ENCODE measurements at regions not wholly inside any gene's neighbourhood (a gene's known extent, or its start where the extent isn't known, plus 50 kb on each side); places are given as distances from the start of the nearest gene placed in this dataset.

GRCh38 chr2:138359532-138359931, 142.0 kb upstream of the SPOPL start:
- in situ Hi-C loops (cut with MboI; ENCODE audit: low pct_ligation_motif_present in 1 of 4, low pct_unique_long_range_greater_than_20kb in 1 of 4, low sequenced_read_pairs in 3 of 4) (no loop called here), intact Hi-C loops (cut with DNase I; ENCODE audit: low total_unique reads) (no loop called here)
- no peak for TF ChIP-seq POLR2A (IDR thresholded peaks at IDR 0.05)
- TF ChIP-seq CTCF (IDR thresholded peaks at IDR 0.05): no peak
- no peak for TF ChIP-seq POLR2AphosphoS5 (IDR thresholded peaks at IDR 0.05)
- TF ChIP-seq EP300 (IDR thresholded peaks at IDR 0.05; ENCODE audit: low read depth): no peak
- Histone ChIP-seq H3K27me3 (no peaks in the 10 kb centered on the region), H3K27ac (no peak overlapping the region), H3K9me3 (no peaks in the 10 kb centered on the region), H3K4me3 (no peak overlapping the region), H3K4me1 (peaks cover 0 to 8% (median 0%) of the 10 kb centered on the region in 4 donors), H3K36me3 (no peaks in the 10 kb centered on the region)
- WGBS, 2 donors (ENCODE audit: low coverage in 1 of 2): 92 to 100% methylated on average over 1 of the region's 1 CpG
- no peak for DNase-seq

- TF ChIP-seq POLR2A (IDR thresholded peaks at IDR 0.05) (no peak), POLR2AphosphoS5 (IDR thresholded peaks at IDR 0.05) (no peak), EP300 (IDR thresholded peaks at IDR 0.05; ENCODE audit: low read depth) (no peak), CTCF (IDR thresholded peaks at IDR 0.05) (no peak)
- DNase-seq: no peak
- Histone ChIP-seq H3K4me1 (no peaks in the 10 kb centered on the region), H3K27ac (no peak overlapping the region), H3K4me3 (no peak overlapping the region), H3K36me3 (no peaks in the 10 kb centered on the region), H3K9me3 (no peaks in the 10 kb centered on the region), H3K27me3 (no peaks in the 10 kb centered on the region)
- in situ Hi-C loops (cut with MboI; ENCODE audit: low pct_ligation_motif_present in 1 of 4, low pct_unique_long_range_greater_than_20kb in 1 of 4, low sequenced_read_pairs in 3 of 4) (no loop called here), intact Hi-C loops (cut with DNase I; ENCODE audit: low total_unique reads) (no loop called here)
- 95% methylated on average over 1 of the region's 1 CpG; no CpG with 5 or more reads in 1 of the 2 donors for WGBS, 2 donors (ENCODE audit: low coverage in 1 of 2)
Measured at GRCh38 chr2:138364554-138365162, 136.9 kb upstream of the SPOPL start.

GRCh38 chr2:138365581-138365980, 136.0 kb upstream of the SPOPL start:
- H3K9me3 ChIP-seq: no peaks in the 10 kb centered on the region
- H3K4me1 ChIP-seq: no peaks in the 10 kb centered on the region
- no peaks in the 10 kb centered on the region for H3K27me3 ChIP-seq
- DNase-seq: no peak
- no peak overlapping the region for H3K27ac ChIP-seq
- H3K36me3 ChIP-seq: no peaks in the 10 kb centered on the region
- in situ Hi-C loops (cut with MboI; ENCODE audit: low pct_ligation_motif_present in 1 of 4, low pct_unique_long_range_greater_than_20kb in 1 of 4, low sequenced_read_pairs in 3 of 4): no loop called here
- intact Hi-C loops (cut with DNase I; ENCODE audit: low total_unique reads): no loop called here
- WGBS, 2 donors (ENCODE audit: low coverage in 1 of 2): 71 to 80% methylated on average over 3 of the region's 3 CpGs
- no peak overlapping the region for H3K4me3 ChIP-seq
- TF ChIP-seq POLR2A (IDR thresholded peaks at IDR 0.05) (no peak), CTCF (IDR thresholded peaks at IDR 0.05) (no peak), POLR2AphosphoS5 (IDR thresholded peaks at IDR 0.05) (no peak), EP300 (IDR thresholded peaks at IDR 0.05; ENCODE audit: low read depth) (no peak)

DNA sequence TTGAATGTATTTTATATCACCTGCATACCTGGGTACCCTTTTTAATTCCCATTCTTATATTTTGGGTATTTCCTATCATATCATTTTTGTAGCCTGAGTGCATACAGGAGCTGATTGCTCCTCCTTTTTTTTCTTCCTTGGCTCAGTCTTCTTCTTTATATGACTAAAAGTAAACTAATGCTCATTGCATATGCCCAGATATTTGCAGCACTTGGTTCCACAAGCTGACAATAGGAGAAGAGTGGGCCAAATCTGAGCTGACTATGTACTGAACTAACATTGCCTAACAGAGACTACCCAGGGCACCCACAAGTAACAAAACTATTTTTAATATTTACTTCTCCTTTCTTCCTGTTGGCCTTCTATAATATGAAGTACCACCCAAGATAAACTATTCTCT, 131.7 kb upstream of the SPOPL start:
- in situ Hi-C loops (cut with MboI; ENCODE audit: low pct_ligation_motif_present in 1 of 4, low pct_unique_long_range_greater_than_20kb in 1 of 4, low sequenced_read_pairs in 3 of 4): no loop called here
- Histone ChIP-seq H3K4me1 (no peaks in the 10 kb centered on the region), H3K27ac (no peak overlapping the region), H3K27me3 (no peaks in the 10 kb centered on the region), H3K4me3 (no peak overlapping the region), H3K36me3 (no peaks in the 10 kb centered on the region), H3K9me3 (no peaks in the 10 kb centered on the region)
- intact Hi-C loops (cut with DNase I; ENCODE audit: low total_unique reads): no loop called here
- TF ChIP-seq POLR2A (IDR thresholded peaks at IDR 0.05): no peak
- no peak for TF ChIP-seq POLR2AphosphoS5 (IDR thresholded peaks at IDR 0.05)
- TF ChIP-seq CTCF (IDR thresholded peaks at IDR 0.05): no peak
- TF ChIP-seq EP300 (IDR thresholded peaks at IDR 0.05; ENCODE audit: low read depth): no peak
- DNase-seq: no peak

Data from transverse colon (tissue), 4 donors.